22Rv1 (cell line): ENCODE measurements at regions not wholly inside any gene's neighbourhood (a gene's known extent, or its start where the extent isn't known, plus 50 kb on each side); places are given as distances from the start of the nearest gene placed in this dataset.

ENCODE experiments used
- CTCF ChIP-seq: fragments of 450-650 bp; IDR thresholded peaks from 2 replicates; pipeline ENCODE4 v1.5.1; 2017; ENCODE audit warnings: mild to moderate bottlenecking
- ZFX ChIP-seq: fragments of 450-650 bp; IDR thresholded peaks from 2 replicates; pipeline ENCODE4 v1.6.1; 2017; ENCODE audit warnings: antibody characterized with exemption, borderline replicate concordance

GRCh38 chr4:11165052-11165451 is 263.6 kb downstream of the HS3ST1 start:
- no peak for TF ChIP-seq CTCF
- TF ChIP-seq ZFX = no peak
